Femur (tissue), 1 donor: ENCODE measurements at regions not wholly inside any gene's neighbourhood (a gene's known extent, or its start where the extent isn't known, plus 50 kb on each side); places are given as distances from the start of the nearest gene placed in this dataset.
"Not testable (repeated sequence)": the region's sequence is repeated elsewhere in the genome, so short reads cannot be mapped to it uniquely, and the experiment has no call there.

ENCODE experiments used
- DNase-seq: peaks from one replicate; pipeline ENCODE4 v3.0.0-alpha.2; 2017

GRCh38 chr4:55028196-55028595, 97.2 kb downstream of the KDR start:
- DNase-seq = no peak

GRCh38 chr4:55027596-55027995, 97.8 kb downstream of the KDR start:
- no peak for DNase-seq

- not testable (repeated sequence) for DNase-seq
Measured at GRCh38 chr4:55025456-55025855, 99.9 kb downstream of the KDR start.

GRCh38 chr4:55023030-55023429, 102.4 kb downstream of the KDR start:
- DNase-seq = no peak

GRCh38 chr4:55021214-55021613, 104.2 kb downstream of the KDR start:
- no peak for DNase-seq

GRCh38 chr4:55020131-55020530, 105.3 kb downstream of the KDR start:
- DNase-seq = no peak

- DNase-seq = no peak
Measured at GRCh38 chr4:55018978-55019377, 106.4 kb downstream of the KDR start.

GRCh38 chr4:55018521-55018920, 106.9 kb downstream of the KDR start:
- DNase-seq = no peak

GRCh38 chr4:55017406-55017805, 108.0 kb downstream of the KDR start:
- no peak for DNase-seq

- DNase-seq = no peak
Measured at GRCh38 chr4:55016131-55016530, 109.3 kb downstream of the KDR start.

GRCh38 chr4:55014876-55015275, 110.5 kb downstream of the KDR start:
- no peak for DNase-seq

GRCh38 chr4:55013431-55013955, 111.9 kb downstream of the KDR start:
- DNase-seq = no peak

- no peak for DNase-seq
Measured at GRCh38 chr4:55012363-55013230, 112.8 kb downstream of the KDR start.

- no peak for DNase-seq
Measured at GRCh38 chr4:55011761-55012160, 113.6 kb downstream of the KDR start.

- DNase-seq = no peak
Measured at GRCh38 chr4:55010550-55010949, 114.8 kb downstream of the KDR start.

GRCh38 chr4:55008166-55009056, 117.0 kb downstream of the KDR start:
- DNase-seq = peak; percentile 28

- no peak for DNase-seq
Measured at GRCh38 chr4:55005910-55006309, 119.5 kb downstream of the KDR start.

GRCh38 chr4:55004831-55005230, 120.6 kb downstream of the KDR start:
- DNase-seq = peak; percentile 47

- no peak for DNase-seq
Measured at GRCh38 chr4:55002431-55002830, 123.0 kb downstream of the KDR start.

- no peak for DNase-seq
Measured at GRCh38 chr4:55001538-55001937, 123.9 kb downstream of the KDR start.

- no peak for DNase-seq
Measured at GRCh38 chr4:54999003-54999402, 126.4 kb downstream of the KDR start.

GRCh38 chr4:54993473-54994026, 131.8 kb downstream of the KDR start:
- not testable (repeated sequence) for DNase-seq

GRCh38 chr4:54992266-54992665, 133.1 kb downstream of the KDR start:
- no peak for DNase-seq
